HG02763 (cell line): ENCODE measurements at regions not wholly inside any gene's neighbourhood (a gene's known extent, or its start where the extent isn't known, plus 50 kb on each side); places are given as distances from the start of the nearest gene placed in this dataset.
"Not testable (repeated sequence)": the region's sequence is repeated elsewhere in the genome, so short reads cannot be mapped to it uniquely, and the experiment has no call there.

Experiments
- ATAC-seq: cut with Tn5 transposase; IDR thresholded peaks from one replicate; pipeline ENCODE4 v1.9.1; 2021; ENCODE audit warnings: mild to moderate bottlenecking, moderate library complexity; ENCODE audit not compliant: unreplicated experiment

DNA sequence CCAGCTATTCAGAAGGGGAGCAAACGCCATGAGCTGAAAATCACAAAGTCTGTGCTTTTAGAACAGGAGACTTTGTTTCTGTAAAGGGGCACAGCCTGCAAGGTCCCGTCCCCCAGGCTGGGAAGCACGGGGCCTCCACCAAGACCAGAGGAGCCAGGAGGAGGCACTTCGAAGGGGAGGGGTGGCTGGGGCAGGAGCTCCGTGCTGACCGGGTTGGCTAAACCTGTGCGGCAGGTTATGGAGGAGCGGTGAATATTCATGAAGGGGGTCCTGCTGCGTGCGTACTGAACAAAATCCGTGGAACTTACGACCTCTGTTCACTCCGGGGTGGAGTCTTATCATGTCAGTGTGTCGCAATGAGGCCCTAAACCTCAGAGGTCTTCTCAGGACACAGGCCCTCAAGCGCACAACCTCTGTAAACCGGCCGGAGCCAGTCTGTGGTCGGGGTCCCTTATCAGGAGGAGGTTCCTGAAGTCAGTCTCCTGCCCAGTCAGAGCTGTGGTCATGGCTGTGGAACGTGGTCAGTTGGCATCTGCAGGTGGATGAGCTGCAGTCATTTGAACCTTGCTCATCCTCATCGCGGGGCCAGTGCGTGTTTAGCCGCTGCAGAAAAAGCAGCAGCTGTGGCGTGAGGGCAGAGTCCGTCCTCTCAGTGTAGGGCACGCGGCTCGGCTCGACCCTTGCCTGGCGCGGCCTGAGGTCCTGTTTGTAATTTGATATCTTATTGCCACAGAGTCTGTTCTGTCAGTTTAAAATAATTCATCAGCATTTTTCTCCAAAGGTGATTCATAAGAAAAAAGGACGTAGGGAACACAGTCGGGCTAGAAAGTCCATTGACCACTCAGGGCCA, 5507.7 kb upstream of the TPTE start:
- not testable (repeated sequence) for ATAC-seq

GRCh38 chr21:5015187-5015586, 5506.2 kb upstream of the TPTE start:
- not testable (repeated sequence) for ATAC-seq

- ATAC-seq = peak; percentile 50
Measured at GRCh38 chr21:5019120-5019519, 5502.3 kb upstream of the TPTE start.

- peak; percentile 33 for ATAC-seq
Measured at GRCh38 chr21:5021815-5022214, 5499.6 kb upstream of the TPTE start.

GRCh38 chr21:5022254-5022653, 5499.1 kb upstream of the TPTE start:
- ATAC-seq = peak; percentile 43

GRCh38 chr21:5022748-5023147, 5498.6 kb upstream of the TPTE start:
- not testable (repeated sequence) for ATAC-seq

- not testable (repeated sequence) for ATAC-seq
Measured at GRCh38 chr21:5035147-5035546, 5486.2 kb upstream of the TPTE start.

DNA sequence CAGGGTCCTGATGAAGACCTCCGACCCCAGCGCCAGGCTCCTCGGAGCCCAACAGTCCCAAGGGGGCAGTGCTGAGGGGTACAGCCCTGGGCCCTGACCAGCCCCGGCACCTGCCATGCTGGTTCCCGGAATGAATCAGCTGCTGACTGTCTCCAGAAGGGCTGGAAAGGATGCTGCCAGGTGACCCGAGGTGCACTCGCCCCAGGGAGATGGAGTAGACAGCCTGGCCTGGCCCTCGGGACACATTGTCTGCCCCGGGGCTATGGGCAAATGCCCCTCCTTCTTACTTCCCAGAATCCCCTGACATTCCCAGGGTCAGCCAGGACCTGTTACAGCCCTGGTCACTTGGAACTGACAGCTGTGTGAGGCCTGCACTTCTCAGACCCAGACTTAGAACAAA, 5485.8 kb upstream of the TPTE start:
- not testable (repeated sequence) for ATAC-seq

DNA sequence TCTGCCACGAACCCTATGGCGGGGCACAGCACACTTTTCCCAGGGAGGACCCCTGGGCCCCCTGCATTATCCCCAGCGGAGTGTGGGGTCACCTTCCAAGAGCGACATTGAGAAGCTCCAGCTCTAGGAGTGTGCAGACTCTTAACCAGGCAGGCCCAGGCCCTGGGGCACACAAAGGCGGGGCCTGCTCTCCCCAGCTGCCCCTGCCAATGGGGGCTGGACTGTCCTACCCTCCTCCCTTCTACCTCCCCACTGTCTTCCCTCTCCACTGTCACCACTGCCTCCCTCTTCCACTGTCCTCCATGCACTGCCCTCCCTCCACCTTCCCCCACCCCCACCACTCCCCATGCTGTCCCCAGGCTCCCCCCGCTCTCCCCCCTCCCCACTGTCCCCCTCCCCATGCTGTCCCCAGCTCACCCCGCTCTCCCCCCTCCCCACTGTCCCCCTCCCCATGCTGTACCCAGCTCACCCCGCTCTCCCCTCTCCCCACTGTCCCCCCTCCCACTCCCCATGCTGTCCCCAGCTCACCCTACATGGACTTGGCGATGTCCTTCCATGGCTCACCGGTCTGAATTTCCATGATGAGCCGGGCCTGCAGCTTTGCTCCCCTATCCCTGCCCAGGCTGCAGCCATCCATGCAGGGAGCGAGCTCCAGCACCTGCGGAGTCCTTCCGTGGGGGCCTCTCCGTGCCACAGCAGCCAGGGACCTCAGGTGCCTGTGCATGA, 5483.6 kb upstream of the TPTE start:
- not testable (repeated sequence) for ATAC-seq

DNA sequence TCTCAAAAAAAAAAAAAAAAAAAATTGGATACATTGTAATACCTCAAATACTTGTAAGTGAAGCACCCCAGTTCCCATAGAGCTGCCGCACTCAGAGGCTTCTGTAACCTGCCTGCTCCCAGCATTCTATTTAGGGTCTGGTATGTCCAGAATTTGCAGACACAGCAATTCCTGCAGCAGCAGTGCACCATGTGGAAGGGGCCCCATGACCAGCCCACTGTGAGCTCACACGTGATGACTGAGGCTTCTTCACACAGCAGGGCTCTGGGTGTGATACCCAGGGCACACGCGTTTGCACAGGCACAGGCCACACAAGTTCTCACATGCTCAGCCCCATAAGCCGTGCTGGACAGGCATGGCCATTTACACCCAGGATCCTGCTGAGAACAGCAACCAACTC, 5481.5 kb upstream of the TPTE start:
- ATAC-seq = not testable (repeated sequence)

GRCh38 chr21:5042583-5042982, 5478.8 kb upstream of the TPTE start:
- not testable (repeated sequence) for ATAC-seq

DNA sequence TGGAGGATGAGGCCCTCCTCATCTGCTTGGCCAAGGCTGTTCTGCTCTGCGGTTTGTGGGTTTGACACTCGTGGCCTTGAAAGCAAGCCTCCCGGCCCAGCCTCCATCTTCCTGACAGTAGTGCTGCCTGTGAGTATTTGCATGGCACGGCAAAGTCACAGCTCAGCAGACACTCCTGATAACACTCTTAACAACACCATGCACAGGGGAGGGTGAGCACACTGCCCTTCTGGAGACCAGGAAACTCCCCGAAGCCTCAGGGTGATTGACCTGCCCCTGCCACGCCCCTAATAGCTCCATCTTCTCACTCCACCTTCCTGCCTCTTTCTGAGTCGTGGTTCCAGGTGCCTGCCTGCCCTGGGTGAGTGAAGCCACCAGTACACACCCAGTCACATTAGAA, 5476.6 kb upstream of the TPTE start:
- peak; percentile 40 for ATAC-seq

DNA sequence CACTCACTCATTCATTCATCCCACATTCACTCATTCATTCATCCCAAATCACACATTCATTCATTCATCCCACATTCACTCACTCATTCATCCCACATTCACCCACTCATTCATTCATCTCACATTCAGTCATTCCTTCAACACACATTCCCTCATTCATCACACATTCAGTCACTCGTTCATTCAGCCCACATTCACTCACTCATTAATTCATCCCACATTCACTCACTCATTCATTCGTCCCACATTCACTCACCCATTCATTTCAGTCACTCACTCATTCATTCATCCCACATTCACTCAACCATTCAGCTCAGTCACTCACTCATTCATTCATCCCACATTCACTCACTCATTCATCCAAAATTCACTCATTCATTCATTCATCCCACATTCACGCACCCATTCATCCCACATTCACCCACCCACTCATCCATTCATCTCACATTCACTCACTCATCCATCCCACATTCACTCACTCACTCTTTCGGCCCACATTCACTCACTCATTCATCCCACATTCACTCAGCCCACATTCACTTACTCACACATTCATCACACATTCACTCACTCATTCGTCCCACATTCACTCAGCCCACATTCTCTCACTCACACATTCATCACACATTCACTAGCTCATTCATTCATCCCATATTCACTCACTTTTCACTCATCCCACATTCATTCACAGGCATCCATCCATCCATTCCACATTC, 5469.9 kb upstream of the TPTE start:
- ATAC-seq = not testable (repeated sequence)

GRCh38 chr21:5055027-5055754, 5466.2 kb upstream of the TPTE start:
- ATAC-seq = not testable (repeated sequence)

DNA sequence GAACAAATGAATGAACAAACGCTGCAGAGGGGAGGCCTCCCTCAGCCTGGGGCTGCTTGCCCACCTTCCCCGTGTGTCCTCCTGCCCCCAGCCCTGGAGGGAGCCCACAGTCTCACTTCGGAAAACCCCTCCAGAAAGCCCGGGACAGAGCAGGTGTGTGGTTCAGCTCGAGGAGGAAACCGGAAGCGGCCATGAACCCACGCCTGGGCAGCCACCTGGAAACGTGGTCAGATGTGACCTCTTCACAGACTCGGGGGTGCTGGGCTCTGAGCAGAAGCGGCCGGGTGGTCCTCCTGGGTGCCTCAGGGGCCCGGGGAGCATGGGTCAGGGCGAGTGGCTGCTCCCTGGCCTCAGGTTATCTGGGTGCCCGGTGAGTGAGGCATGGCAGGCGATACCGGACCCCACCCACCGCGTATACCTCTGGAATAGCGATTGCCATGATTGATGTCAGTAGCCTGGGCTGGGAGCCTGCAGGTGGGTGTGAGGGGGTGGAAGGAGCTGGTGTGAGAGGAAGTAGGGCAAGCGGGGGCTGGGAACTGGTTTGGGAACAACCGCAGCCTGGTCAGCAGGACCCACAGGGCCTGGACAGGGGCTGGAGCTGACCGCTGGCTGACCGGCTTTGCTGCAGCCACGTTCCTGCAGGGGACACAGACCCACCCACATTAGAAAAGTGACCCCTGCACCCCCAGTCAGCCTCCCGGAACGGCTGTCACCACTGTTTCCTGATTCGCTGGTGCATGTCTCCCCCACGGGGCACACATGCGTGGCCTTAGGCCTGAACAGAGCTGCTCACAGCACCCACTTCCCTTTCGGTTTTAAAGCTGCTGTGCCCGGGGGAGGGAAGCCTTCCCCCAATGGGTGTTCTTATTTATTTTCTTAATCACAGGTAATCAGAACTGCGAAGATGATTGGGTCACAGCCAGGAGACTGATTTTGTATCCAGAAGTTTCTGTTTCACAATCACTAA, 5465.1 kb upstream of the TPTE start:
- ATAC-seq = peak; percentile 44

GRCh38 chr21:5057077-5057476, 5464.3 kb upstream of the TPTE start:
- ATAC-seq = not testable (repeated sequence)

DNA sequence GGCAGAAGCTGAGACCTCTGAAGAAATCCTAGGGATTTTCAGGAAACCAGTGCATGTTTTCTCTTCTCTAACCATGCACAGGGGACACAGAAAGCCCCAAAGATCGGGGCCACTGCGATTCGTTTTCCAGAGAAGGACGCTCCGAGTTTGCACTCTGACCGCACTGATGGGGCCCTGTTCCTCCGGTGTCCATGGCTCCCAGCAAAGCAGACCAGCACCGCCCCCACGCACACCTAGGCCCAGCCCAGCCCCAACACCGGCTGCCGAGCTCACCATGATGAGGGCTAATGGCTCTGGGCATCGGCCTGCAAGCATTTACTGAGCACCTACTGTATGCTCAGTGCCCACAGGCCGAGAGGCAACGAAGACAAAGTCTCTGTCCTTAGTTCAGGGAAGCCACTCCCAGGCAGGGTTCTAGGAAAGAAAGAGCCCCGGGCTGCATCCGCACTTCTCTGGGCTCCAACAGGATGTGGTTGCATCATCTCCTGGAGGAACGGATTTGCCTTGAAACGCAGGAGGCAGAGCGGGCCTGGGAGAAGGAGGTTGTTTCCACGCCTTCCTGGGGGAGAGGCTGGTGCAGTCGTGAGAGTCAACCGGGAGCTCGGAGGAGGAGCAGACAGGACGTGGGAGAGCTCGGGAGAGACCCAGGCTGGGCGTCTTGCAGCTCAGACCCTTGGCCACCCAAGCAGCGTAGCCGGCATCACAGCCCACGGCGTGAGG, 5460.9 kb upstream of the TPTE start:
- not testable (repeated sequence) for ATAC-seq

DNA sequence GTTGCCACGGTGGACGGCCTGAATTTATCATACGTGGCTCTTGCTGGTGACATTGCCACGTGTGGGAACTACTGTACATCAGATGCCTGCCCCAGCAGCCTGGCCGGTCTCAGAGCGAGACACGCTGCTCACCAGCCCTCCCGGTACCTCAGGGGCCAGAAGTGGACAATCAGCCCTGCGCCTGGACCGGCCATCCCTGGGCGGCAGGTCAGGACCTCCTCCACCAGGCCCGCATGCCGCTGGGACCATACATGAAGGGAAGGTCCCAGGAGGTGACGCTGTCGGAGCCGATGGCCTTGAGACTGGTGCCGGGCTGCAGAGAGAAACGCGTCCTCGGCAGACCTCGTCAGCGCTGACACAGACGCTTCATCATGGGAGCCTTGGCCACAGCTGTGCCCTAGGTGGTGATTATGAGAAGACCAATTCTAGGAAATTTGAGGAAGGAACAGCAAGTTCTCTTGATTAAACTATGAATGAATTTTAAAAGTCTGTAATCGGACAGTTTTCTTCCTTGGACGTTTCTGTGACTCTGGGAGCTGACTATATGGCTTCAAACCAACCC, 5456.7 kb upstream of the TPTE start:
- not testable (repeated sequence) for ATAC-seq
